ENCODE measurements at regions not wholly inside any gene's neighbourhood (a gene's known extent, or its start where the extent isn't known, plus 50 kb on each side); places are given as distances from the start of the nearest gene placed in this dataset.

DNA sequence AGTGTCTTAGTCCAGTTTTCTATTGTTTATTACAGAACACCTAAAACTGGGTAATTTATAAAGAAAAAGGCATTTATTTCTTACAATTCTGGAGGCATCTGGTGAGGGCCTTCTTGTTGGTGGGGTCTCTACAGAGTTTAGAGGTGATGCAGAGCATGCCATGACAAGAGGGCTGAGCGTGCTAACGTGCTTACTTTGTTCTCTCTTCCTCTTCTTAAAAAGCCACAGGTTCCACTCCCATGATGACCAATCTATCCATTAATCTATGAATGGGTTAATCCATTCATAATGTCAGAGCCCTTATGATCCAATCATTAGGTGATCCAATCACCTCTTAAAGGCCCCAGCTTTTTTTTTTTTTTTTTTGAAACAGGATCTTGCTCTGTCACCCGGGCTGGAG lies 291.5 kb upstream of the GALNTL6 start:
- Histone ChIP-seq H3K27ac (ENCODE audit: low read length in 2 of 2) (no peak overlapping the region), H4K20me1 (ENCODE audit: control insufficient read depth, insufficient read depth, low read length, poor library complexity, severe bottlenecking) (no peaks in the 10 kb centered on the region), H3K9me3 (ENCODE audit: control extremely low read depth in 1 of 3, control insufficient read depth in 2 of 3, insufficient read depth in 1 of 3, low read length in 2 of 3) (no peaks in the 10 kb centered on the region), H3K79me2 (ENCODE audit: control insufficient read depth, insufficient read depth, low read length) (no peaks in the 10 kb centered on the region), H3K9ac (ENCODE audit: low read length) (no peak overlapping the region), H3K4me2 (replicated peaks; ENCODE audit: low read depth, low read length, poor library complexity, severe bottlenecking) (no peak overlapping the region), H2AFZ (ENCODE audit: insufficient read depth, low read depth, low read length, poor library complexity, severe bottlenecking) (no peak overlapping the region), H3K4me3 (ENCODE audit: control extremely low read depth in 1 of 5, extremely low read depth in 1 of 5, insufficient read depth in 1 of 5, low read depth in 2 of 5, low read length in 4 of 5) (no peak overlapping the region), H3K27me3 (replicated peaks in 1 of 4; ENCODE audit: control extremely low read depth in 1 of 4, control insufficient read depth in 3 of 4, insufficient read depth in 4 of 4, low read length in 3 of 4) (no peaks in the 10 kb centered on the region), H3K36me3 (replicated peaks in 1 of 2; ENCODE audit: control extremely low read depth in 1 of 2, control insufficient read depth in 1 of 2, extremely low read depth in 1 of 2, insufficient read depth in 2 of 2, low read length in 1 of 2) (no peaks in the 10 kb centered on the region), H3K4me1 (ENCODE audit: control insufficient read depth in 2 of 2, insufficient read depth in 2 of 2, low read length in 2 of 2) (no peaks in the 10 kb centered on the region)
- intact Hi-C loops (cut with micrococcal nuclease): no loop called here
- Mint-ChIP-seq H3K27me3 (no peaks in the 10 kb centered on the region), H3K27ac (no peak overlapping the region), H3K4me1 (no peaks in the 10 kb centered on the region), H3K9me3 (ENCODE audit: insufficient read depth) (no peaks in the 10 kb centered on the region), H3K4me3 (no peak overlapping the region)
- TF ChIP-seq EZH2 (IDR thresholded peaks at IDR 0.05; ENCODE audit: borderline replicate concordance, insufficient read depth, low read depth, low read length, poor library complexity, severe bottlenecking): no peak
- TF ChIP-seq, protein P1, sequence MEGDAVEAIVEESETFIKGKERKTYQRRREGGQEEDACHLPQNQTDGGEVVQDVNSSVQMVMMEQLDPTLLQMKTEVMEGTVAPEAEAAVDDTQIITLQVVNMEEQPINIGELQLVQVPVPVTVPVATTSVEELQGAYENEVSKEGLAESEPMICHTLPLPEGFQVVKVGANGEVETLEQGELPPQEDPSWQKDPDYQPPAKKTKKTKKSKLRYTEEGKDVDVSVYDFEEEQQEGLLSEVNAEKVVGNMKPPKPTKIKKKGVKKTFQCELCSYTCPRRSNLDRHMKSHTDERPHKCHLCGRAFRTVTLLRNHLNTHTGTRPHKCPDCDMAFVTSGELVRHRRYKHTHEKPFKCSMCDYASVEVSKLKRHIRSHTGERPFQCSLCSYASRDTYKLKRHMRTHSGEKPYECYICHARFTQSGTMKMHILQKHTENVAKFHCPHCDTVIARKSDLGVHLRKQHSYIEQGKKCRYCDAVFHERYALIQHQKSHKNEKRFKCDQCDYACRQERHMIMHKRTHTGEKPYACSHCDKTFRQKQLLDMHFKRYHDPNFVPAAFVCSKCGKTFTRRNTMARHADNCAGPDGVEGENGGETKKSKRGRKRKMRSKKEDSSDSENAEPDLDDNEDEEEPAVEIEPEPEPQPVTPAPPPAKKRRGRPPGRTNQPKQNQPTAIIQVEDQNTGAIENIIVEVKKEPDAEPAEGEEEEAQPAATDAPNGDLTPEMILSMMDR (IDR thresholded peaks at IDR 0.05): no peak
- ChIA-PET POLR2A (no interaction called here), CTCF (no interaction called here)
- WGBS (ENCODE audit: insufficient coverage): no CpG with 5 or more reads among the region's 3 CpGs
- ATAC-seq (ENCODE audit: low read depth) (no peak), DNase-seq (no peak)

DNA sequence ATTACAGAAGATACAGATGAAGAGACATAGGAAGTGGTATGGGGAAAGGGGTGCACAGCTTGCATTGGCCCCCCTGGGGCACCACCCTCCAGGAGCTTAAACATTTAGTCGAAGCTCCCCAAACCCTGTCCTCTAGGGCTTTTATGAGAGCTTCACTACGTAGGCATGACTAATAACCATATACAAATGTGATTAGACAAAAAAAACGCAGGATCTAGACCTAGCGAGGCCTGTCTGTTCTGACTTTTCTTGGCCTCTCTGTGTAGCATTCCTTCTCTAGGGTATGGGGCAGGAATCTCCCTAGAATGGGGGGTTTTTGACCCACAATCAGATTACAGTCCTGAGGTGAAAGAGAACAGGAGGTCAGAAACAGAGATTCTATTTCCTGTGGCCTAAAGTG lies 293.7 kb upstream of the GALNTL6 start:
- WGBS (ENCODE audit: insufficient coverage): 50% methylated on average over 2 of the region's 4 CpGs
- Histone ChIP-seq H3K27me3 (replicated peaks in 1 of 4; ENCODE audit: control extremely low read depth in 1 of 4, control insufficient read depth in 3 of 4, insufficient read depth in 4 of 4, low read length in 3 of 4) (no peaks in the 10 kb centered on the region), H3K27ac (ENCODE audit: low read length in 2 of 2) (no peak overlapping the region), H4K20me1 (ENCODE audit: control insufficient read depth, insufficient read depth, low read length, poor library complexity, severe bottlenecking) (no peaks in the 10 kb centered on the region), H3K4me2 (replicated peaks; ENCODE audit: low read depth, low read length, poor library complexity, severe bottlenecking) (no peak overlapping the region), H3K4me1 (ENCODE audit: control insufficient read depth in 2 of 2, insufficient read depth in 2 of 2, low read length in 2 of 2) (no peaks in the 10 kb centered on the region), H3K9me3 (ENCODE audit: control extremely low read depth in 1 of 3, control insufficient read depth in 2 of 3, insufficient read depth in 1 of 3, low read length in 2 of 3) (no peaks in the 10 kb centered on the region), H2AFZ (ENCODE audit: insufficient read depth, low read depth, low read length, poor library complexity, severe bottlenecking) (no peak overlapping the region), H3K79me2 (ENCODE audit: control insufficient read depth, insufficient read depth, low read length) (no peaks in the 10 kb centered on the region), H3K9ac (ENCODE audit: low read length) (no peak overlapping the region), H3K4me3 (ENCODE audit: control extremely low read depth in 1 of 5, extremely low read depth in 1 of 5, insufficient read depth in 1 of 5, low read depth in 2 of 5, low read length in 4 of 5) (no peak overlapping the region), H3K36me3 (replicated peaks in 1 of 2; ENCODE audit: control extremely low read depth in 1 of 2, control insufficient read depth in 1 of 2, extremely low read depth in 1 of 2, insufficient read depth in 2 of 2, low read length in 1 of 2) (no peaks in the 10 kb centered on the region)
- Mint-ChIP-seq H3K27me3 (no peaks in the 10 kb centered on the region), H3K4me1 (no peaks in the 10 kb centered on the region), H3K9me3 (ENCODE audit: insufficient read depth) (no peaks in the 10 kb centered on the region), H3K4me3 (no peak overlapping the region), H3K27ac (no peak overlapping the region)
- ChIA-PET CTCF (interaction anchor here (0.9 kb wide), 1 partner anchor 13 kb away, joined by 3 read pairs; no protein-coding TSS in a partner anchor), POLR2A (no interaction called here)
- ATAC-seq (ENCODE audit: low read depth): no peak
- no peak for TF ChIP-seq EZH2 (IDR thresholded peaks at IDR 0.05; ENCODE audit: borderline replicate concordance, insufficient read depth, low read depth, low read length, poor library complexity, severe bottlenecking)
- TF ChIP-seq, protein P1 (IDR thresholded peaks at IDR 0.05): no peak
- intact Hi-C loops (cut with micrococcal nuclease): no loop called here
- no peak for DNase-seq
